Kidney epithelial cell (primary cell): ENCODE measurements at regions not wholly inside any gene's neighbourhood (a gene's known extent, or its start where the extent isn't known, plus 50 kb on each side); places are given as distances from the start of the nearest gene placed in this dataset.

Experiments
- DNase-seq: peaks from one replicate; pipeline ENCODE4 v3.0.0-alpha.2; 2010; ENCODE audit warnings: low read depth
- H3K27me3 ChIP-seq: 2 replicates; pipeline ENCODE4 v1.6.0; 2011; ENCODE audit warnings: low read length; ENCODE audit not compliant: control insufficient read depth, insufficient read depth
- H3K36me3 ChIP-seq: 2 replicates; pipeline ENCODE4 v1.5.1; 2011; ENCODE audit warnings: low read length; ENCODE audit not compliant: control insufficient read depth, insufficient read depth
- H3K4me3 ChIP-seq: 2 replicates; pipeline ENCODE4 v1.5.1; 2011; ENCODE audit warnings: low read depth, mild to moderate bottlenecking, control low read depth, low read length
- CTCF ChIP-seq: IDR thresholded peaks from 2 replicates; pipeline ENCODE4 v1.5.1; 2011; ENCODE audit warnings: mild to moderate bottlenecking, moderate library complexity, low read length, control low read depth, inconsistent platforms; ENCODE audit not compliant: insufficient read depth, poor library complexity, severe bottlenecking

- Histone ChIP-seq H3K4me3 (no peak overlapping the region), H3K36me3 (no peaks in the 10 kb centered on the region), H3K27me3 (no peaks in the 10 kb centered on the region)
- DNase-seq, result no peak
- TF ChIP-seq CTCF, result no peak
Measured at GRCh38 chr6:120219339-120219738, 869.8 kb upstream of the MAN1A1 start.

GRCh38 chr6:120214088-120214499 lies 864.5 kb upstream of the MAN1A1 start:
- TF ChIP-seq CTCF, result no peak
- DNase-seq, result no peak
- Histone ChIP-seq H3K27me3 (no peaks in the 10 kb centered on the region), H3K4me3 (no peak overlapping the region), H3K36me3 (no peaks in the 10 kb centered on the region)

GRCh38 chr6:120211955-120212792 lies 862.6 kb upstream of the MAN1A1 start:
- no peak for DNase-seq
- TF ChIP-seq CTCF, result no peak
- Histone ChIP-seq H3K4me3 (no peak overlapping the region), H3K27me3 (no peaks in the 10 kb centered on the region), H3K36me3 (no peaks in the 10 kb centered on the region)

- no peaks in the 10 kb centered on the region for H3K36me3 ChIP-seq
- no peak overlapping the region for H3K4me3 ChIP-seq
- H3K27me3 ChIP-seq, result no peaks in the 10 kb centered on the region
- no peak for DNase-seq
- no peak for TF ChIP-seq CTCF
Measured at GRCh38 chr6:120202878-120203277, 853.3 kb upstream of the MAN1A1 start.

- Histone ChIP-seq H3K27me3 (no peaks in the 10 kb centered on the region), H3K36me3 (no peaks in the 10 kb centered on the region), H3K4me3 (no peak overlapping the region)
- TF ChIP-seq CTCF, result no peak
- no peak for DNase-seq
Measured at GRCh38 chr6:120200853-120201252, 851.3 kb upstream of the MAN1A1 start.

GRCh38 chr6:120198033-120198432 lies 848.5 kb upstream of the MAN1A1 start:
- no peak for TF ChIP-seq CTCF
- Histone ChIP-seq H3K4me3 (no peak overlapping the region), H3K36me3 (no peaks in the 10 kb centered on the region), H3K27me3 (no peaks in the 10 kb centered on the region)
- DNase-seq, result peak; percentile 19
